Neuronal stem cell (in vitro differentiated cells): ENCODE measurements at regions not wholly inside any gene's neighbourhood (a gene's known extent, or its start where the extent isn't known, plus 50 kb on each side); places are given as distances from the start of the nearest gene placed in this dataset.

ENCODE experiments used
- DNase-seq: peaks from one replicate; pipeline ENCODE4 v3.0.0-alpha.2; 2013; ENCODE audit warnings: low spot score
- H2AFZ ChIP-seq: one replicate; pipeline ENCODE4 v1.6.1; 2013; ENCODE audit warnings: mild to moderate bottlenecking, low read length, inconsistent platforms
- H2AK5ac ChIP-seq: 2 replicates; pipeline ENCODE4 v1.6.1; 2013; ENCODE audit warnings: low read depth, mild to moderate bottlenecking, inconsistent platforms, low read length, moderate library complexity, mixed read lengths
- H2BK120ac ChIP-seq: 2 replicates; pipeline ENCODE4 v1.6.1; 2013; ENCODE audit warnings: low read depth, mild to moderate bottlenecking, inconsistent platforms, low read length, moderate library complexity, mixed read lengths
- H2BK12ac ChIP-seq: one replicate; pipeline ENCODE4 v1.6.1; 2013; ENCODE audit warnings: low read length, inconsistent platforms
- H2BK15ac ChIP-seq: 2 replicates; pipeline ENCODE4 v1.6.1; 2013; ENCODE audit warnings: mild to moderate bottlenecking, low read length, inconsistent platforms, mixed read lengths
- H2BK5ac ChIP-seq: one replicate; pipeline ENCODE4 v1.6.1; 2013; ENCODE audit warnings: inconsistent platforms, mild to moderate bottlenecking, low read length, moderate library complexity
- H3K14ac ChIP-seq: one replicate; pipeline ENCODE4 v1.6.1; 2013; ENCODE audit warnings: low read length, inconsistent platforms
- H3K18ac ChIP-seq: 2 replicates; pipeline ENCODE4 v1.6.1; 2013; ENCODE audit warnings: low read length, inconsistent platforms
- H3K23ac ChIP-seq: 2 replicates; pipeline ENCODE4 v1.6.1; 2013; ENCODE audit warnings: low read depth, mild to moderate bottlenecking, mixed read lengths, low read length, inconsistent platforms; ENCODE audit not compliant: poor library complexity
- H3K27ac ChIP-seq: replicated peaks from 3 replicates; pipeline ENCODE4 v1.5.1; 2013; ENCODE audit warnings: low read length, inconsistent platforms
- H3K27me3 ChIP-seq, 3 experiments: 2 replicates each; pipeline ENCODE4 v1.6.1; 2013; ENCODE audit warnings: low read length in 3 of 3, mild to moderate bottlenecking in 2 of 3, inconsistent platforms in 1 of 3, low read depth in 1 of 3, mixed read lengths in 1 of 3, moderate library complexity in 1 of 3; ENCODE audit not compliant: control insufficient read depth in 3 of 3, insufficient read depth in 3 of 3
- H3K36me3 ChIP-seq, 2 donors: replicated peaks in 1 of 2; 2 replicates each; pipeline ENCODE4 v1.6.1; 2013; ENCODE audit warnings: low read length in 2 of 2; ENCODE audit not compliant: control insufficient read depth in 2 of 2, insufficient read depth in 2 of 2
- H3K4ac ChIP-seq: 2 replicates; pipeline ENCODE4 v1.6.1; 2013; ENCODE audit warnings: inconsistent platforms, mild to moderate bottlenecking, low read length, moderate library complexity
- H3K4me1 ChIP-seq, 2 donors: 1 replicate in 1 of 2; 2 replicates in 1 of 2; pipeline ENCODE4 v1.6.1; 2013; ENCODE audit warnings: low read length in 2 of 2, low read depth in 1 of 2; ENCODE audit not compliant: control insufficient read depth in 2 of 2, insufficient read depth in 1 of 2
- H3K4me2 ChIP-seq: one replicate; pipeline ENCODE4 v1.6.1; 2013; ENCODE audit warnings: mild to moderate bottlenecking, low read length, inconsistent platforms; ENCODE audit not compliant: insufficient read depth, poor library complexity, severe bottlenecking
- H3K4me3 ChIP-seq, 2 donors: 2 replicates each; pipeline ENCODE4 v1.5.1; 2013; ENCODE audit warnings: low read length in 2 of 2, mild to moderate bottlenecking in 2 of 2, inconsistent platforms in 1 of 2, moderate library complexity in 1 of 2
- H3K79me1 ChIP-seq: one replicate; pipeline ENCODE4 v1.6.1; 2013; ENCODE audit warnings: low read depth, mild to moderate bottlenecking, inconsistent platforms, low read length, moderate library complexity
- H3K9ac ChIP-seq: one replicate; pipeline ENCODE4 v1.6.1; 2013; ENCODE audit warnings: mild to moderate bottlenecking, low read depth, low read length, inconsistent platforms; ENCODE audit not compliant: poor library complexity
- H3K9me3 ChIP-seq, 2 donors: replicated peaks in 1 of 2; 2 replicates each; pipeline versions ENCODE3 to v1.6.1; 2013; ENCODE audit warnings: low read length in 2 of 2, mild to moderate bottlenecking in 2 of 2, inconsistent platforms in 1 of 2, low read depth in 1 of 2, mixed read lengths in 1 of 2, moderate library complexity in 1 of 2; ENCODE audit not compliant: control insufficient read depth in 2 of 2, insufficient read depth in 1 of 2
- H4K8ac ChIP-seq: one replicate; pipeline ENCODE4 v1.6.1; 2013; ENCODE audit warnings: low read depth, mild to moderate bottlenecking, inconsistent platforms, low read length, moderate library complexity
- H4K91ac ChIP-seq: one replicate; pipeline ENCODE4 v1.6.1; 2013; ENCODE audit warnings: low read length, low read depth, mild to moderate bottlenecking, inconsistent platforms; ENCODE audit not compliant: poor library complexity
- WGBS, 2 donors: extraction: QIAGEN DNeasy Blood & Tissue Kit; methylation state at CpG; one replicate each; pipeline ENCODE4 v1.1.7; 2013; ENCODE audit warnings: missing lambda C conversion rate in 2 of 2, mixed read lengths in 1 of 2; ENCODE audit not compliant: insufficient read length in 2 of 2, insufficient replicate concordance in 1 of 2; ENCODE audit errors: extremely low coverage in 2 of 2; 5-methylcytosine and 5-hydroxymethylcytosine counted together

GRCh38 chr15:38103564-38103963 is 149.1 kb upstream of the SPRED1 start:
- Histone ChIP-seq H3K27ac (no peak overlapping the region), H3K23ac (no peak overlapping the region), H2BK12ac (no peak overlapping the region), H3K27me3 (no peaks in the 10 kb centered on the region), H3K4me3 (no peak overlapping the region), H4K8ac (no peak overlapping the region), H3K36me3 (no peaks in the 10 kb centered on the region), H3K18ac (no peak overlapping the region), H3K79me1 (no peaks in the 10 kb centered on the region), H2AK5ac (no peak overlapping the region), H2AFZ (no peak overlapping the region), H4K91ac (no peak overlapping the region), H2BK120ac (no peak overlapping the region), H3K14ac (no peak overlapping the region), H3K9ac (no peak overlapping the region), H3K4ac (no peak overlapping the region), H3K4me1 (no peaks in the 10 kb centered on the region), H2BK15ac (no peak overlapping the region), H3K4me2 (no peak overlapping the region), H2BK5ac (no peak overlapping the region), H3K9me3 (peaks cover 2 to 8% of the 10 kb centered on the region in 2 donors)
- DNase-seq, result no peak
- WGBS, 2 donors, result no CpG with 5 or more reads among the region's 1 CpG

- Histone ChIP-seq H3K14ac (no peak overlapping the region), H4K8ac (no peak overlapping the region), H3K27ac (no peak overlapping the region), H2BK120ac (no peak overlapping the region), H2BK15ac (no peak overlapping the region), H2AFZ (no peak overlapping the region), H2AK5ac (no peak overlapping the region), H3K36me3 (no peaks in the 10 kb centered on the region), H2BK12ac (no peak overlapping the region), H3K9ac (no peak overlapping the region), H3K23ac (no peak overlapping the region), H3K4ac (no peak overlapping the region), H4K91ac (no peak overlapping the region), H3K4me1 (peaks cover 0 to 3% of the 10 kb centered on the region in 2 donors), H3K27me3 (no peaks in the 10 kb centered on the region), H3K4me2 (no peak overlapping the region), H3K79me1 (no peaks in the 10 kb centered on the region), H2BK5ac (no peak overlapping the region), H3K18ac (no peak overlapping the region), H3K9me3 (peaks cover 0 to 6% of the 10 kb centered on the region in 2 donors), H3K4me3 (no peak overlapping the region)
- no CpG with 5 or more reads among the region's 1 CpG for WGBS, 2 donors
- no peak for DNase-seq
Observed at GRCh38 chr15:38111070-38111469, 141.6 kb upstream of the SPRED1 start.

- H3K18ac ChIP-seq, result no peak overlapping the region
- H3K4ac ChIP-seq, result no peak overlapping the region
- H3K36me3 ChIP-seq, result no peaks in the 10 kb centered on the region
- H3K14ac ChIP-seq, result no peak overlapping the region
- H3K27me3 ChIP-seq, result no peaks in the 10 kb centered on the region
- no CpG with 5 or more reads among the region's 6 CpGs for WGBS, 2 donors
- no peak overlapping the region for H4K8ac ChIP-seq
- H3K4me3 ChIP-seq, result no peak overlapping the region
- H4K91ac ChIP-seq, result no peak overlapping the region
- peaks cover 0 to 6% of the 10 kb centered on the region in 2 donors for H3K9me3 ChIP-seq
- H2AK5ac ChIP-seq, result no peak overlapping the region
- no peak overlapping the region for H3K27ac ChIP-seq
- no peak overlapping the region for H3K4me2 ChIP-seq
- H2BK5ac ChIP-seq, result no peak overlapping the region
- DNase-seq, result no peak
- no peak overlapping the region for H2BK15ac ChIP-seq
- H2AFZ ChIP-seq, result no peak overlapping the region
- no peak overlapping the region for H2BK12ac ChIP-seq
- peaks cover 0 to 3% of the 10 kb centered on the region in 2 donors for H3K4me1 ChIP-seq
- H3K79me1 ChIP-seq, result no peaks in the 10 kb centered on the region
- no peak overlapping the region for H3K9ac ChIP-seq
- no peak overlapping the region for H3K23ac ChIP-seq
- no peak overlapping the region for H2BK120ac ChIP-seq
Observed at GRCh38 chr15:38112406-38112805, 140.2 kb upstream of the SPRED1 start.

GRCh38 chr15:38115121-38115520 is 137.5 kb upstream of the SPRED1 start:
- no peak overlapping the region for H4K91ac ChIP-seq
- no peak overlapping the region for H3K27ac ChIP-seq
- H2BK15ac ChIP-seq, result no peak overlapping the region
- H3K36me3 ChIP-seq, result no peaks in the 10 kb centered on the region
- peaks cover 0 to 3% of the 10 kb centered on the region in 2 donors for H3K4me1 ChIP-seq
- H2BK5ac ChIP-seq, result no peak overlapping the region
- DNase-seq, result no peak
- peaks cover 0 to 14% of the 10 kb centered on the region in 2 donors for H3K9me3 ChIP-seq
- no peak overlapping the region for H3K23ac ChIP-seq
- WGBS, 2 donors, result no CpG with 5 or more reads among the region's 2 CpGs
- no peak overlapping the region for H3K4ac ChIP-seq
- H3K79me1 ChIP-seq, result no peaks in the 10 kb centered on the region
- no peak overlapping the region for H2BK120ac ChIP-seq
- H3K27me3 ChIP-seq, result no peaks in the 10 kb centered on the region
- no peak overlapping the region for H2BK12ac ChIP-seq
- H3K9ac ChIP-seq, result no peak overlapping the region
- no peak overlapping the region for H3K4me3 ChIP-seq
- H2AFZ ChIP-seq, result peak overlapping the region; percentile 15
- H4K8ac ChIP-seq, result no peak overlapping the region
- no peak overlapping the region for H3K18ac ChIP-seq
- H2AK5ac ChIP-seq, result no peak overlapping the region
- H3K4me2 ChIP-seq, result no peak overlapping the region
- no peak overlapping the region for H3K14ac ChIP-seq
